Kidney (tissue), 13 donors: ENCODE measurements at regions not wholly inside any gene's neighbourhood (a gene's known extent, or its start where the extent isn't known, plus 50 kb on each side); places are given as distances from the start of the nearest gene placed in this dataset.

ENCODE experiments used
- DNase-seq, 5 donors: peaks; one replicate each; pipeline ENCODE4 v3.0.0-alpha.2; 2013 to 2020
- FAIRE-seq: peaks from 2 replicates; lab custom pipeline; 2012; peaks lifted over from hg19 to GRCh38; lab: Jason Lieb, UNC
- H3K27ac ChIP-seq, 2 donors: one replicate each; pipeline ENCODE4 v1.7.0; 2013; ENCODE audit warnings: low read depth in 2 of 2, low read length in 2 of 2, inconsistent platforms in 1 of 2
- H3K27me3 ChIP-seq: one replicate; pipeline ENCODE4 v1.7.1; 2013; ENCODE audit warnings: low read length, inconsistent platforms; ENCODE audit not compliant: control insufficient read depth, insufficient read depth
- H3K36me3 ChIP-seq, 3 donors: one replicate each; pipeline versions ENCODE4 v1.7.0 to v1.7.1; 2013; ENCODE audit warnings: low read length in 3 of 3, control low read depth in 1 of 3, inconsistent platforms in 1 of 3; ENCODE audit not compliant: insufficient read depth in 3 of 3, control insufficient read depth in 2 of 3
- H3K4me1 ChIP-seq, 3 donors: one replicate each; pipeline versions ENCODE4 v1.7.0 to v1.7.1; 2013; ENCODE audit warnings: low read length in 3 of 3, inconsistent platforms in 1 of 3, low read depth in 1 of 3; ENCODE audit not compliant: control insufficient read depth in 2 of 3, insufficient read depth in 2 of 3
- H3K4me3 ChIP-seq, 3 donors: one replicate each; pipeline versions ENCODE4 v1.7.0 to v1.8.1; 2013; ENCODE audit warnings: low read length in 3 of 3, control low read depth in 1 of 3, inconsistent platforms in 1 of 3
- H3K9ac ChIP-seq, 3 donors: one replicate each; pipeline versions ENCODE4 v1.7.0 to v1.7.1; 2013; ENCODE audit warnings: low read length in 3 of 3, control low read depth in 1 of 3, inconsistent platforms in 1 of 3
- H3K9me3 ChIP-seq, 3 donors: one replicate each; pipeline versions ENCODE4 v1.7.0 to v1.7.1; 2013; ENCODE audit warnings: low read length in 3 of 3, control low read depth in 1 of 3, inconsistent platforms in 1 of 3; ENCODE audit not compliant: control insufficient read depth in 2 of 3, insufficient read depth in 1 of 3
- intact Hi-C: fragments of 100-400 bp; cut with DNase I; formaldehyde crosslinking; loops from one replicate; pipeline ENCODE4 v1.11.1; 2022
- TF ChIP-seq, protein P1 (sequence below): IDR thresholded peaks from 3 replicates; pipeline ENCODE4 v1.5.1; 2012; ENCODE audit warnings: mild to moderate bottlenecking, moderate library complexity, borderline replicate concordance; ENCODE audit not compliant: insufficient read depth; ENCODE audit errors: extremely low read depth
- donor health status: control.
- donor health status: control.
- donor health status: control.
- donor health status: control.
- donor health status: control.
- donor health status: DM: yes; HTN: yes; CAD: no.
- donor health status: Normal renal cell carcinoma (clear cell type).

DNA sequence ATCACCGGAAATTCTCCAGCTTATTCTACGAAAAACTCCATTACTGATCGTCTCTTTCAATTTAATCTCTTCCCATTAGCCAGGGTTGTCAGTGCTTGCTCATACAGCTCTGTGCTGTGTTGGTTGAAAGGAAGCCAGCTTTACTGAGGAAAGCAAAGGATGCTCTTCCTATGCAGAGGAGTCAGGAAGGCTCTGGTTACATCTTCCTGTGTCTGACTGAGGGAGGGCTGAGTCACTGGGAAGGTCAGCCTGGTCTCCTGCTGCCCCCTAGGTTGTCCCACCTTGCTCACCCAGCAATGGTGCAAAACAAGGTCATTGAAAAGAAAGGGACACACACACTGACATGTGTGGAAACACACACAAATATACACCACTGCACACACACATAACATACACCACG lies 975.6 kb downstream of the DCDC2C start:
- TF ChIP-seq, protein P1, sequence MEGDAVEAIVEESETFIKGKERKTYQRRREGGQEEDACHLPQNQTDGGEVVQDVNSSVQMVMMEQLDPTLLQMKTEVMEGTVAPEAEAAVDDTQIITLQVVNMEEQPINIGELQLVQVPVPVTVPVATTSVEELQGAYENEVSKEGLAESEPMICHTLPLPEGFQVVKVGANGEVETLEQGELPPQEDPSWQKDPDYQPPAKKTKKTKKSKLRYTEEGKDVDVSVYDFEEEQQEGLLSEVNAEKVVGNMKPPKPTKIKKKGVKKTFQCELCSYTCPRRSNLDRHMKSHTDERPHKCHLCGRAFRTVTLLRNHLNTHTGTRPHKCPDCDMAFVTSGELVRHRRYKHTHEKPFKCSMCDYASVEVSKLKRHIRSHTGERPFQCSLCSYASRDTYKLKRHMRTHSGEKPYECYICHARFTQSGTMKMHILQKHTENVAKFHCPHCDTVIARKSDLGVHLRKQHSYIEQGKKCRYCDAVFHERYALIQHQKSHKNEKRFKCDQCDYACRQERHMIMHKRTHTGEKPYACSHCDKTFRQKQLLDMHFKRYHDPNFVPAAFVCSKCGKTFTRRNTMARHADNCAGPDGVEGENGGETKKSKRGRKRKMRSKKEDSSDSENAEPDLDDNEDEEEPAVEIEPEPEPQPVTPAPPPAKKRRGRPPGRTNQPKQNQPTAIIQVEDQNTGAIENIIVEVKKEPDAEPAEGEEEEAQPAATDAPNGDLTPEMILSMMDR, result no peak
- FAIRE-seq (no peak), DNase-seq (peak in 1 of 5 donors; percentile 7)

DNA sequence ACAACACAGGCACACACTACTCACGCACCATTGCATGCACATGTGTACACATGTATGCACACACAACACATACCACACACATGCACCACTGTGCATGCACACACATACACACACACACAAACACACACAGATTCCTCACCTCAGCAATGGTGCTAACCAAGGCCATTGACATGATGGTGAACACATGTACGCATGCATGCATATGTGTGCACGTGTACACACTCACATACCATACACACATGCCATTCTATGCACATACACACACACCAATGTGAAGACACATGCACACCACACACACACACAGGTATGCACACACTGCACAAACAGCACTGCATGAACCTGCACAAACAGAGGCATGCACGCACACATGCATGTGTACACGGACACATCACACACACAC lies 976.0 kb downstream of the DCDC2C start:
- DNase-seq, result no peak
- H3K9me3 ChIP-seq, result peaks cover 0 to 2% (median 0%) of the 10 kb centered on the region in 3 donors
- TF ChIP-seq, protein P1, result no peak
- no peak overlapping the region for H3K9ac ChIP-seq
- H3K27ac ChIP-seq, result no peak overlapping the region
- no peak for FAIRE-seq
- H3K27me3 ChIP-seq, result no peaks in the 10 kb centered on the region
- intact Hi-C loops, result no loop called here
- no peaks in the 10 kb centered on the region for H3K36me3 ChIP-seq
- H3K4me3 ChIP-seq, result no peak overlapping the region
- H3K4me1 ChIP-seq, result no peaks in the 10 kb centered on the region

More for the DNA sequence above, 975.6 kb downstream of the DCDC2C start:
- H3K27ac ChIP-seq, result no peak overlapping the region
- H3K36me3 ChIP-seq, result no peaks in the 10 kb centered on the region
- no peak overlapping the region for H3K4me3 ChIP-seq
- no peak overlapping the region for H3K9ac ChIP-seq
- H3K4me1 ChIP-seq, result no peaks in the 10 kb centered on the region
- peaks cover 0 to 2% (median 0%) of the 10 kb centered on the region in 3 donors for H3K9me3 ChIP-seq
- no peaks in the 10 kb centered on the region for H3K27me3 ChIP-seq
- intact Hi-C loops, result no loop called here

DNA sequence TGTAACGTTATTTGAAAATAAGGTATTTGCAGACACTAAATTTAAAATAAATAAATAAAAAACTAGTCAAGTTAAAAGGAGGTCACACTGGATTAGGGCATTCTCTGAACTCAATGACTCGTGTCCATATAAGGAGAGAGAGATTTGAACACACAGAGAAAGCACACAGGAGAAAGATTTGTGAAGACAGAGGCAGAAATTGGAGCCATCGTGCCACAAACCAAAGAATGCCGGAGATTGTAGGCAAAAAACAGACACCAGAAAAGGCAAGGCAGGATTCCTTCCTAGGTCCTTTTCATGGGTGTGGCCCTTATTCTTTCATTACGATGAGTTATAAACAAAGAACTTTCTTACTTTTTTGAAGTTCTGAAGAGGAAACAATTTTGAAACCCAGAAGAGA lies 981.5 kb downstream of the DCDC2C start:
- DNase-seq (peak in 1 of 5 donors; percentile 6), FAIRE-seq (no peak)
- no peaks in the 10 kb centered on the region for H3K36me3 ChIP-seq
- H3K4me1 ChIP-seq, result no peaks in the 10 kb centered on the region
- H3K9ac ChIP-seq, result no peak overlapping the region
- intact Hi-C loops, result no loop called here
- no peak overlapping the region for H3K4me3 ChIP-seq
- no peak overlapping the region for H3K27ac ChIP-seq
- no peaks in the 10 kb centered on the region for H3K27me3 ChIP-seq
- TF ChIP-seq, protein P1, result no peak
- no peaks in the 10 kb centered on the region for H3K9me3 ChIP-seq

DNA sequence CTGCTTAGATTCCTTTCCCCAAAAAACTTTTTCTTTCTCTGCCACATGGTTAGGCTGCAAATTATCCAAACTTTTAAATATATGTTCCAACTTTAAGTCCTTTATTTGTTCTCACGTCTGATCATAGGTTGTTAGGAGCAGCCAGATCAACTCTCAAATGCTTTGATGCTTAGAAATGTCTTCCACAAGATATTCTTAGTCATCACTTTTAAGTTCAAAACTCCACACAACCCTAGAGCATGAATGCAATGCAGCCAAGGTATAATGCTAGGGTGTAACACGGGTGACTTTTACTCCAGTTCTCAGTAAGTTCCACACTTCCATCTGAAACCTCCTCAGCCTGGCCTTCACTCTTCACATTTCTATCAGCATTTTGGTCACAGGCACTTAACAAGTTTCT lies 987.5 kb downstream of the DCDC2C start:
- Histone ChIP-seq H3K4me1 (no peaks in the 10 kb centered on the region), H3K27ac (no peak overlapping the region), H3K4me3 (no peak overlapping the region), H3K9ac (no peak overlapping the region), H3K36me3 (no peaks in the 10 kb centered on the region), H3K27me3 (no peaks in the 10 kb centered on the region), H3K9me3 (no peaks in the 10 kb centered on the region)
- TF ChIP-seq, protein P1, result no peak
- DNase-seq (no peak), FAIRE-seq (no peak)
- intact Hi-C loops, result no loop called here
